ENCODE measurements at regions not wholly inside any gene's neighbourhood (a gene's known extent, or its start where the extent isn't known, plus 50 kb on each side); places are given as distances from the start of the nearest gene placed in this dataset.

DNA sequence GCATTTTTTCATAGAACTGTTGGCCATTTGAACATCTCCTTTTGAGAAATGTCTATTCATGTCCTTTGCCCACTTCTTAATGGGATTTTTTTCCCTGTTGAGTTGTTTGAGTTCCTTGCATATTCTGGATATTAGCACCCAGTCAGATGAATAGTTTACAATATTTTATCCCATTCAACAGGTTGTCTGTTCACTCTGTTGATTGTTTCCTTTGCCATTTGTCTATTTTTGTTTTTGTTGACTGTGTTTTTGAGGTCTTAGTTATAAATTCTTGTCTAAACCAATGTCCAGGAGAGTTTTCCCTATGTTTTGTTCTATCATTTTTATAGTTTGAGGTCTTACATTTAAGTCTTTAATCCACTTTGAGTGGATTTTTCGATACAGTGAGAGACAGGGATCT lies 139.0 kb upstream of the TNPO1 start:
- TF ChIP-seq EP300 (IDR thresholded peaks at IDR 0.05), result no peak
- no peak for TF ChIP-seq POLR2A (IDR thresholded peaks at IDR 0.05)
